ENCODE measurements at regions not wholly inside any gene's neighbourhood (a gene's known extent, or its start where the extent isn't known, plus 50 kb on each side); places are given as distances from the start of the nearest gene placed in this dataset.

DNA sequence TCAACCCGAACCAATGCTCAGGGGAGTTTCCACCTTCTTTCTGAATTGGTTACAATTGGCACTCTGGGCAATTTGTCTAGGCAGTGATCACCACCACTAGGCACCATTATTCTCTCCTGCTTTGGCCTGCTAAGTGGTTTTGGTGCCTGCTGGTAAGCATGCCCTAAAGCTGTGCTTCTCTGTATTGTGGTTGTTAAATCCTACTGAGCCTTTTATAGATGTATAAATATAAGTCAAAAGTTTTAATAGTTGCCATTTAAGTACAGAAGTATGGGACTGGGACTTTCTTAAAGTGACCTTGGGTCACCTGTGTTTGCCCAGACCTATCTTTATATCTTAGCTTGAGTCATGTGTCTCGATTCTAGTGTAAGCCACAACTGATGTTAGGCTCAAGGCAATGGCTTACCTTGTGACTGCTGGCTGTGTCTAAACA is 475.9 kb downstream of the SLC16A7 start (continued):
- TF ChIP-seq, protein P1, sequence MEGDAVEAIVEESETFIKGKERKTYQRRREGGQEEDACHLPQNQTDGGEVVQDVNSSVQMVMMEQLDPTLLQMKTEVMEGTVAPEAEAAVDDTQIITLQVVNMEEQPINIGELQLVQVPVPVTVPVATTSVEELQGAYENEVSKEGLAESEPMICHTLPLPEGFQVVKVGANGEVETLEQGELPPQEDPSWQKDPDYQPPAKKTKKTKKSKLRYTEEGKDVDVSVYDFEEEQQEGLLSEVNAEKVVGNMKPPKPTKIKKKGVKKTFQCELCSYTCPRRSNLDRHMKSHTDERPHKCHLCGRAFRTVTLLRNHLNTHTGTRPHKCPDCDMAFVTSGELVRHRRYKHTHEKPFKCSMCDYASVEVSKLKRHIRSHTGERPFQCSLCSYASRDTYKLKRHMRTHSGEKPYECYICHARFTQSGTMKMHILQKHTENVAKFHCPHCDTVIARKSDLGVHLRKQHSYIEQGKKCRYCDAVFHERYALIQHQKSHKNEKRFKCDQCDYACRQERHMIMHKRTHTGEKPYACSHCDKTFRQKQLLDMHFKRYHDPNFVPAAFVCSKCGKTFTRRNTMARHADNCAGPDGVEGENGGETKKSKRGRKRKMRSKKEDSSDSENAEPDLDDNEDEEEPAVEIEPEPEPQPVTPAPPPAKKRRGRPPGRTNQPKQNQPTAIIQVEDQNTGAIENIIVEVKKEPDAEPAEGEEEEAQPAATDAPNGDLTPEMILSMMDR (IDR thresholded peaks at IDR 0.05 in 2 of 3, conservative IDR thresholded peaks at IDR 0.05 in 1 of 3; ENCODE audit: borderline replicate concordance in 1 of 3, insufficient read depth in 1 of 3, low read depth in 2 of 3, low read length in 2 of 3), result no peak

DNA sequence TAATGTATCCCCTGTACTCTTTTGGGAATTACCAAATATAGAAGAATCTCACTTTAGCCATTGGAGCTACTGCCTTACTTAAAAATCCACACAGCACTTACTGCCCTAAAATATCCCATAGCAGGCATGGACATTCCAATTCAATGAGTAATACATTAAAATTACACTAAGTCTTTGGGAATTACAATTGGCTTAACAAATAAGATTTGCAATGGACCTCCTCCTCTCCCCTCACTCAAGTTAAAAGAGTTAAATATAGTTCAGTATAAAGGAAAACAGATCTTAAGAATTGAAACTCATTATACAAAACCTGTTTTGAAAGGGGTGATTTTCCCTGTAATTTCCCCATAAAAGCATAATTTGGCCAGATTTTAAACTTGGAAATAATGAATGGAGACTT is 477.1 kb downstream of the SLC16A7 start:
- no peaks in the 10 kb centered on the region for H3K27me3 ChIP-seq (ENCODE audit: insufficient read depth, low read length)
- POLR2A ChIA-PET, result no interaction called here
- no peak overlapping the region for H3K9ac ChIP-seq (ENCODE audit: low read length)
- H3K27ac ChIP-seq (ENCODE audit: low read depth, low read length), result no peak overlapping the region
- H3K79me2 ChIP-seq (ENCODE audit: insufficient read depth, low read length), result no peaks in the 10 kb centered on the region
- H3K36me3 ChIP-seq (ENCODE audit: control insufficient read depth in 1 of 2, insufficient read depth in 2 of 2, low read length in 2 of 2), result no peaks in the 10 kb centered on the region
- H2AFZ ChIP-seq (ENCODE audit: low read depth, low read length, poor library complexity, severe bottlenecking), result no peak overlapping the region
- no peak for ATAC-seq
- RAD21 ChIA-PET (ENCODE audit: low non-redundant PET in 1 of 2, low total read pairs in 2 of 2, uncharacterized antibody in 2 of 2, unreplicated experiment in 2 of 2), result no interaction called here
- TF ChIP-seq TCF7L2 (IDR thresholded peaks at IDR 0.05; ENCODE audit: borderline replicate concordance, extremely low read depth, insufficient read depth, insufficient read length) (no peak), CEBPB (IDR thresholded peaks at IDR 0.05; ENCODE audit: low read depth) (no peak), EGR1 (IDR thresholded peaks at IDR 0.05; ENCODE audit: low read depth) (no peak), CBX3 (IDR thresholded peaks at IDR 0.05; ENCODE audit: low read depth) (no peak), JUND (IDR thresholded peaks at IDR 0.05) (no peak), POLR2A (IDR thresholded peaks at IDR 0.05; ENCODE audit: borderline replicate concordance, extremely low read depth, insufficient read depth, insufficient read length) (no peak), SP1 (IDR thresholded peaks at IDR 0.05; ENCODE audit: low read depth) (no peak), EZH2phosphoT487 (IDR thresholded peaks at IDR 0.05; ENCODE audit: borderline replicate concordance) (no peak), EZH2 (IDR thresholded peaks at IDR 0.05) (no peak), ELF1 (IDR thresholded peaks at IDR 0.05; ENCODE audit: borderline replicate concordance, low read depth) (no peak), YY1 (IDR thresholded peaks at IDR 0.05; ENCODE audit: extremely low read depth, insufficient replicate concordance, low read depth, low read length) (no peak)
- TF ChIP-seq, protein P1 (IDR thresholded peaks at IDR 0.05 in 2 of 3, conservative IDR thresholded peaks at IDR 0.05 in 1 of 3; ENCODE audit: borderline replicate concordance in 1 of 3, insufficient read depth in 1 of 3, low read depth in 2 of 3, low read length in 2 of 3), result no peak
- TF ChIP-seq, protein P2, sequence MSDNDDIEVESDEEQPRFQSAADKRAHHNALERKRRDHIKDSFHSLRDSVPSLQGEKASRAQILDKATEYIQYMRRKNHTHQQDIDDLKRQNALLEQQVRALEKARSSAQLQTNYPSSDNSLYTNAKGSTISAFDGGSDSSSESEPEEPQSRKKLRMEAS (IDR thresholded peaks at IDR 0.05), result no peak
- TF ChIP-seq, protein P3, sequence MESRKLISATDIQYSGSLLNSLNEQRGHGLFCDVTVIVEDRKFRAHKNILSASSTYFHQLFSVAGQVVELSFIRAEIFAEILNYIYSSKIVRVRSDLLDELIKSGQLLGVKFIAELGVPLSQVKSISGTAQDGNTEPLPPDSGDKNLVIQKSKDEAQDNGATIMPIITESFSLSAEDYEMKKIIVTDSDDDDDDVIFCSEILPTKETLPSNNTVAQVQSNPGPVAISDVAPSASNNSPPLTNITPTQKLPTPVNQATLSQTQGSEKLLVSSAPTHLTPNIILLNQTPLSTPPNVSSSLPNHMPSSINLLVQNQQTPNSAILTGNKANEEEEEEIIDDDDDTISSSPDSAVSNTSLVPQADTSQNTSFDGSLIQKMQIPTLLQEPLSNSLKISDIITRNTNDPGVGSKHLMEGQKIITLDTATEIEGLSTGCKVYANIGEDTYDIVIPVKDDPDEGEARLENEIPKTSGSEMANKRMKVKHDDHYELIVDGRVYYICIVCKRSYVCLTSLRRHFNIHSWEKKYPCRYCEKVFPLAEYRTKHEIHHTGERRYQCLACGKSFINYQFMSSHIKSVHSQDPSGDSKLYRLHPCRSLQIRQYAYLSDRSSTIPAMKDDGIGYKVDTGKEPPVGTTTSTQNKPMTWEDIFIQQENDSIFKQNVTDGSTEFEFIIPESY (IDR thresholded peaks at IDR 0.05; ENCODE audit: extremely low read depth, insufficient replicate concordance, low read length), result no peak
- no peak overlapping the region for H3K4me3 ChIP-seq (replicated peaks in 1 of 2; ENCODE audit: low read depth in 1 of 2, low read length in 2 of 2)
- H3K4me1 ChIP-seq (ENCODE audit: control insufficient read depth in 1 of 2, insufficient read depth in 2 of 2, low read length in 2 of 2), result peaks cover 5 to 6% of the 10 kb centered on the region in 2 experiments
- no TSS peak for BruUV-seq (replicated peaks)
- no peak for DNase-seq (ENCODE audit: low read depth, low spot score)
- CTCF ChIA-PET, result no interaction called here
- intact Hi-C loops (cut with micrococcal nuclease), result no loop called here
- no peaks in the 10 kb centered on the region for H3K9me3 ChIP-seq (ENCODE audit: control insufficient read depth in 1 of 2, insufficient read depth in 1 of 2, low read depth in 1 of 2, low read length in 2 of 2)
- no peak overlapping the region for H3K4me2 ChIP-seq (ENCODE audit: low read length)
- H3K9me2 ChIP-seq (ENCODE audit: insufficient read depth), result no peaks in the 10 kb centered on the region; the same call in 1 of the 2 replicates
- H4K20me1 ChIP-seq (ENCODE audit: insufficient read depth), result no peaks in the 10 kb centered on the region
